HEK293 (cell line): ENCODE measurements at regions not wholly inside any gene's neighbourhood (a gene's known extent, or its start where the extent isn't known, plus 50 kb on each side); places are given as distances from the start of the nearest gene placed in this dataset.

Experiments used
- CTCF ChIA-PET: fragments of 350-600 bp; formaldehyde crosslinking; extraction: SDS; loops from one replicate; lab custom pipeline; 2021; ENCODE audit warnings: antibody characterized with exemption; lab: Yijun Ruan, JAX
- POLR2A ChIA-PET: fragments of 300-600 bp; formaldehyde crosslinking; extraction: SDS; loops from one replicate; lab custom pipeline; 2020; ENCODE audit warnings: antibody characterized with exemption, inconsistent platforms; lab: Yijun Ruan, JAX
- H3K27ac ChIP-seq: fragments of 200-500 bp; sonication (Bioruptor generic); 2 replicates; pipeline ENCODE4 v1.5.1; 2014; ENCODE audit warnings: low read depth, low read length, control low read depth, inconsistent platforms; ENCODE audit errors: extremely low read depth
- H3K36me3 ChIP-seq, 2 experiments: fragments of 200-500 bp in 1 of 2; sonication (Bioruptor generic) in 1 of 2; 1 replicate in 1 of 2; 2 replicates in 1 of 2; pipeline ENCODE4 v1.5.1; 2014 to 2017; ENCODE audit warnings: inconsistent platforms in 2 of 2, low read length in 2 of 2; ENCODE audit not compliant: control insufficient read depth in 2 of 2, insufficient read depth in 1 of 2
- H3K4me1 ChIP-seq: fragments of 200-500 bp; sonication (Bioruptor generic); 2 replicates; pipeline ENCODE4 v1.5.1; 2014; ENCODE audit warnings: mild to moderate bottlenecking, low read length, inconsistent platforms; ENCODE audit not compliant: control insufficient read depth, insufficient read depth
- H3K4me3 ChIP-seq: 2 replicates; pipeline ENCODE4 v1.5.1; 2011; ENCODE audit warnings: low read depth, mild to moderate bottlenecking, control low read depth, low read length, moderate library complexity
- H3K9me3 ChIP-seq: fragments of 200-500 bp; sonication (Bioruptor generic); 2 replicates; pipeline ENCODE4 v1.5.1; 2014; ENCODE audit warnings: low read depth, low read length, inconsistent platforms; ENCODE audit not compliant: control insufficient read depth, insufficient read depth
- BCL11B ChIP-seq: fragments of 450-650 bp; formaldehyde crosslinking; IDR thresholded peaks from 2 replicates; pipeline ENCODE4 v1.5.1; 2016; ENCODE audit warnings: low read depth, missing biosample characterization, missing genetic modification characterization
- SCRT1 ChIP-seq: fragments of 450-650 bp; formaldehyde crosslinking; IDR thresholded peaks from 2 replicates; pipeline ENCODE4 v1.5.1; 2016; ENCODE audit warnings: missing biosample characterization, missing genetic modification characterization, borderline replicate concordance
- SETDB1 ChIP-seq: IDR thresholded peaks from one replicate; pipeline ENCODE4 v1.6.1; 2017; ENCODE audit warnings: mild to moderate bottlenecking, low read length, moderate library complexity, mixed read lengths; ENCODE audit not compliant: insufficient read length
- SP2 ChIP-seq: fragments of 450-650 bp; formaldehyde crosslinking; IDR thresholded peaks from 2 replicates; pipeline ENCODE4 v1.5.1; 2016; ENCODE audit warnings: missing biosample characterization, missing genetic modification characterization
- ZBTB17 ChIP-seq: fragments of 450-650 bp; formaldehyde crosslinking; IDR thresholded peaks from 2 replicates; pipeline ENCODE4 v1.5.1; 2016; ENCODE audit warnings: missing biosample characterization, missing genetic modification characterization
- ZBTB6 ChIP-seq: fragments of 450-650 bp; formaldehyde crosslinking; IDR thresholded peaks from 2 replicates; pipeline ENCODE4 v1.5.1; 2017; ENCODE audit warnings: missing biosample characterization, missing genetic modification characterization
- ZNF146 ChIP-seq: fragments of 450-650 bp; formaldehyde crosslinking; IDR thresholded peaks from 2 replicates; pipeline ENCODE4 v1.5.1; 2016; ENCODE audit warnings: missing biosample characterization, missing genetic modification characterization
- ZNF398 ChIP-seq: fragments of 450-650 bp; formaldehyde crosslinking; IDR thresholded peaks from 2 replicates; pipeline ENCODE4 v1.5.1; 2017; ENCODE audit warnings: missing biosample characterization, missing genetic modification characterization
- ZNF488 ChIP-seq: fragments of 450-650 bp; formaldehyde crosslinking; IDR thresholded peaks from 2 replicates; pipeline ENCODE4 v1.5.1; 2016; ENCODE audit warnings: missing biosample characterization, missing genetic modification characterization
- ZNF510 ChIP-seq: fragments of 450-650 bp; formaldehyde crosslinking; IDR thresholded peaks from 2 replicates; pipeline ENCODE4 v1.5.1; 2018; ENCODE audit warnings: mild to moderate bottlenecking, missing genetic modification characterization, missing biosample characterization; ENCODE audit not compliant: insufficient replicate concordance
- ZNF518A ChIP-seq: fragments of 450-650 bp; formaldehyde crosslinking; conservative IDR thresholded peaks from 2 replicates; pipeline ENCODE4 v1.5.1; 2016; ENCODE audit warnings: low read depth, missing biosample characterization, missing genetic modification characterization
- ZNF571 ChIP-seq: fragments of 450-650 bp; formaldehyde crosslinking; IDR thresholded peaks from 2 replicates; pipeline ENCODE4 v1.5.0; 2017; ENCODE audit warnings: missing biosample characterization, missing genetic modification characterization
- ZNF610 ChIP-seq: fragments of 450-650 bp; formaldehyde crosslinking; IDR thresholded peaks from 2 replicates; pipeline ENCODE4 v1.5.1; 2016; ENCODE audit warnings: missing biosample characterization, missing genetic modification characterization, borderline replicate concordance
- ZNF776 ChIP-seq: fragments of 450-650 bp; formaldehyde crosslinking; IDR thresholded peaks from 2 replicates; pipeline ENCODE4 v1.5.0; 2017; ENCODE audit warnings: missing biosample characterization, missing genetic modification characterization, borderline replicate concordance
- ZNF785 ChIP-seq: fragments of 450-650 bp; formaldehyde crosslinking; IDR thresholded peaks from 2 replicates; pipeline ENCODE4 v1.5.1; 2016; ENCODE audit warnings: missing biosample characterization, missing genetic modification characterization
- TF ChIP-seq, protein P1 (sequence below): fragments of 450-650 bp; formaldehyde crosslinking; IDR thresholded peaks from 2 replicates; pipeline ENCODE4 v1.5.1; 2016; ENCODE audit warnings: missing biosample characterization, missing genetic modification characterization
- TF ChIP-seq, protein P2 (sequence below): fragments of 450-650 bp; formaldehyde crosslinking; IDR thresholded peaks from 2 replicates; pipeline ENCODE4 v1.5.1; 2016; ENCODE audit warnings: missing biosample characterization, missing genetic modification characterization

DNA sequence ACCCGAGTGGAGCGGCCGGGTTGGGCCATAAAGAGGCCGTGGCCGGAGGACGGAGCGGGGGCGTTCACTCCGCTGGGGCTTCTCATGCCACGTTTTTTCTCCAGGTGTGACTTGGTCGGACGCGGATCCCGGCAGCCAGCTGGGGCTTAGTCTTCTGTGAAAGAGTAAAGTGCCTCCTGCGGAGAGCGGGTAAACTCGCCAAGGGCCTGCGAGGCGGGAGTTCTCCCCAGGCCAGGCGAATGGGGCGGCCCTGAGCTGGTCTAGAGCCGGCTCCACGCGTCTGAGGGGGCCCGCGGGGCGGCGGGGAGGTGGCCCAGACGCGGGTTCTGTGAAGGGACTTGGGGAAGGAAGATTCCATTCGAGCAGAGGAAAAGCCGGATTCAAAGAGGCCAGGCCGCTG is 86.3 kb upstream of the VIPR2 start:
- H3K4me1 ChIP-seq = no peaks in the 10 kb centered on the region
- ChIA-PET POLR2A (no interaction called here), CTCF (no interaction called here)
- no peak overlapping the region for H3K27ac ChIP-seq
- H3K36me3 ChIP-seq = no peaks in the 10 kb centered on the region
- no peaks in the 10 kb centered on the region for H3K9me3 ChIP-seq
- no peak overlapping the region for H3K4me3 ChIP-seq
- TF ChIP-seq ZNF488 (tag by site-specific recombination) = no peak
- TF ChIP-seq ZNF510 (tag by site-specific recombination) = no peak
- no peak for TF ChIP-seq ZBTB6 (tag by site-specific recombination)
- no peak for TF ChIP-seq ZNF776
- TF ChIP-seq SCRT1 (tag by site-specific recombination) = no peak
- TF ChIP-seq ZNF146 = no peak
- no peak for TF ChIP-seq ZBTB17
- no peak for TF ChIP-seq ZNF518A (tag by site-specific recombination)
- TF ChIP-seq ZNF398 (tag by site-specific recombination) = no peak
- TF ChIP-seq ZNF785 (tag by site-specific recombination) = no peak
- TF ChIP-seq, protein P1, sequence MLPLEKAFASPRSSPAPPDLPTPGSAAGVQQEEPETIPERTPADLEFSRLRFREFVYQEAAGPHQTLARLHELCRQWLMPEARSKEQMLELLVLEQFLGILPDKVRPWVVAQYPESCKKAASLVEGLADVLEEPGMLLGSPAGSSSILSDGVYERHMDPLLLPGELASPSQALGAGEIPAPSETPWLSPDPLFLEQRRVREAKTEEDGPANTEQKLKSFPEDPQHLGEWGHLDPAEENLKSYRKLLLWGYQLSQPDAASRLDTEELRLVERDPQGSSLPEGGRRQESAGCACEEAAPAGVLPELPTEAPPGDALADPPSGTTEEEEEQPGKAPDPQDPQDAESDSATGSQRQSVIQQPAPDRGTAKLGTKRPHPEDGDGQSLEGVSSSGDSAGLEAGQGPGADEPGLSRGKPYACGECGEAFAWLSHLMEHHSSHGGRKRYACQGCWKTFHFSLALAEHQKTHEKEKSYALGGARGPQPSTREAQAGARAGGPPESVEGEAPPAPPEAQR = no peak
- TF ChIP-seq SP2 (tag by site-specific recombination) = no peak
- TF ChIP-seq SETDB1 = no peak
- TF ChIP-seq, protein P2, sequence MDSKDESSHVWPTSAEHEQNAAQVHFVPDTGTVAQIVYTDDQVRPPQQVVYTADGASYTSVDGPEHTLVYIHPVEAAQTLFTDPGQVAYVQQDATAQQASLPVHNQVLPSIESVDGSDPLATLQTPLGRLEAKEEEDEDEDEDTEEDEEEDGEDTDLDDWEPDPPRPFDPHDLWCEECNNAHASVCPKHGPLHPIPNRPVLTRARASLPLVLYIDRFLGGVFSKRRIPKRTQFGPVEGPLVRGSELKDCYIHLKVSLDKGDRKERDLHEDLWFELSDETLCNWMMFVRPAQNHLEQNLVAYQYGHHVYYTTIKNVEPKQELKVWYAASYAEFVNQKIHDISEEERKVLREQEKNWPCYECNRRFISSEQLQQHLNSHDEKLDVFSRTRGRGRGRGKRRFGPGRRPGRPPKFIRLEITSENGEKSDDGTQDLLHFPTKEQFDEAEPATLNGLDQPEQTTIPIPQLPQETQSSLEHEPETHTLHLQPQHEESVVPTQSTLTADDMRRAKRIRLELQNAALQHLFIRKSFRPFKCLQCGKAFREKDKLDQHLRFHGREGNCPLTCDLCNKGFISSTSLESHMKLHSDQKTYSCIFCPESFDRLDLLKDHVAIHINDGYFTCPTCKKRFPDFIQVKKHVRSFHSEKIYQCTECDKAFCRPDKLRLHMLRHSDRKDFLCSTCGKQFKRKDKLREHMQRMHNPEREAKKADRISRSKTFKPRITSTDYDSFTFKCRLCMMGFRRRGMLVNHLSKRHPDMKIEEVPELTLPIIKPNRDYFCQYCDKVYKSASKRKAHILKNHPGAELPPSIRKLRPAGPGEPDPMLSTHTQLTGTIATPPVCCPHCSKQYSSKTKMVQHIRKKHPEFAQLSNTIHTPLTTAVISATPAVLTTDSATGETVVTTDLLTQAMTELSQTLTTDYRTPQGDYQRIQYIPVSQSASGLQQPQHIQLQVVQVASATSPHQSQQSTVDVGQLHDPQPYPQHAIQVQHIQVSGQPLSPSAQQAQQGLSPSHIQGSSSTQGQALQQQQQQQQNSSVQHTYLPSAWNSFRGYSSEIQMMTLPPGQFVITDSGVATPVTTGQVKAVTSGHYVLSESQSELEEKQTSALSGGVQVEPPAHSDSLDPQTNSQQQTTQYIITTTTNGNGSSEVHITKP (tag by site-specific recombination) = no peak
- no peak for TF ChIP-seq BCL11B (tag by site-specific recombination)
- TF ChIP-seq ZNF610 = no peak
- TF ChIP-seq ZNF571 (tag by site-specific recombination) = no peak
